Activated CD8-positive, alpha-beta T cell treated with anti-CD3 and anti-CD28 coated beads for 36 hours (primary cell): ENCODE measurements at regions not wholly inside any gene's neighbourhood (a gene's known extent, or its start where the extent isn't known, plus 50 kb on each side); places are given as distances from the start of the nearest gene placed in this dataset.
A peak's percentile ranks its signal among the peaks of the same experiment; 100 is the strongest.

Experiments
- ATAC-seq: fragments of 200-7000 bp; cut with Tn5 transposase; one replicate; pipeline ENCODE4 v1.10.0; 2021; ENCODE audit warnings: mild to moderate bottlenecking, moderate library complexity
- CTCF ChIA-PET: fragments of 350-600 bp; sonication (Branson Sonifier 250); formaldehyde crosslinking; loops from one replicate; lab custom pipeline; 2021; ENCODE audit warnings: antibody characterized with exemption; lab: Charles Lee
- POLR2A ChIA-PET: fragments of 350-600 bp; sonication (Branson Sonifier 250); formaldehyde crosslinking; loops from one replicate; lab custom pipeline; 2021; ENCODE audit warnings: antibody characterized with exemption; lab: Charles Lee
- DNase-seq: peaks from one replicate; pipeline ENCODE4 v3.0.0-alpha.2; 2020
- H3K27ac Mint-ChIP-seq: one replicate; pipeline ENCODE4 v1.8.0; 2021; ENCODE audit warnings: mild to moderate bottlenecking, mixed read lengths
- H3K27me3 Mint-ChIP-seq: one replicate; pipeline ENCODE4 v1.8.0; 2021; ENCODE audit warnings: mixed read lengths
- H3K36me3 Mint-ChIP-seq: one replicate; pipeline ENCODE4 v1.8.0; 2021; ENCODE audit warnings: low read depth, mixed read lengths
- H3K4me1 Mint-ChIP-seq: one replicate; pipeline ENCODE4 v1.8.0; 2021; ENCODE audit warnings: low read depth, mixed read lengths
- H3K4me3 Mint-ChIP-seq: one replicate; pipeline ENCODE4 v1.8.0; 2021; ENCODE audit warnings: mild to moderate bottlenecking, moderate library complexity, mixed read lengths
- H3K9me3 Mint-ChIP-seq: one replicate; pipeline ENCODE4 v1.8.0; 2021; ENCODE audit warnings: mixed read lengths
- CTCF ChIP-seq: fragments of 200-600 bp; IDR thresholded peaks from one replicate; pipeline ENCODE4 v1.8.0; 2022; ENCODE audit warnings: antibody characterized with exemption, mild to moderate bottlenecking
- intact Hi-C: fragments of 100-400 bp; cut with micrococcal nuclease; formaldehyde crosslinking; loops from one replicate; pipeline ENCODE4 v1.10.0; 2022

GRCh38 chr7:131026297-131027000 lies 292.4 kb upstream of the KLF14 start:
- ChIA-PET CTCF (interaction anchor here (0.8 to 1.5 kb wide), 3 partner anchors 8 to 44 kb away, joined by 3 to 8 read pairs (median 8); no protein-coding TSS in a partner anchor), POLR2A (interaction anchor here (0.9 to 1.5 kb wide), 6 partner anchors 8 to 87 kb away, joined by 3 read pairs; no protein-coding TSS in a partner anchor)
- Mint-ChIP-seq H3K27me3 (no peaks in the 10 kb centered on the region), H3K9me3 (peaks cover 25% of the 10 kb centered on the region), H3K4me3 (no peak overlapping the region), H3K36me3 (peaks cover 46% of the 10 kb centered on the region), H3K4me1 (peaks cover 81% of the 10 kb centered on the region), H3K27ac (peak overlapping the region; percentile 99)
- ATAC-seq (peak; percentile 31), DNase-seq (no peak)
- intact Hi-C loops = no loop called here
- TF ChIP-seq CTCF = no peak

GRCh38 chr7:131027287-131027773 lies 293.3 kb upstream of the KLF14 start:
- Mint-ChIP-seq H3K36me3 (peaks cover 45% of the 10 kb centered on the region), H3K4me3 (no peak overlapping the region), H3K4me1 (peaks cover 82% of the 10 kb centered on the region), H3K9me3 (peaks cover 24% of the 10 kb centered on the region), H3K27me3 (no peaks in the 10 kb centered on the region), H3K27ac (peak overlapping the region; percentile 99)
- ChIA-PET CTCF (interaction anchor here (1.0 to 1.6 kb wide), 3 partner anchors 9 to 45 kb away, joined by 3 to 12 read pairs (median 8); no protein-coding TSS in a partner anchor), POLR2A (interaction anchor here (0.6 to 5.6 kb wide), 13 partner anchors 9 to 320 kb away, joined by 3 to 50 read pairs (median 4); no protein-coding TSS in a partner anchor)
- no peak for TF ChIP-seq CTCF
- peak; percentile 65 for DNase-seq
- ATAC-seq = peak; percentile 15
- intact Hi-C loops = no loop called here

GRCh38 chr7:131028295-131028694 lies 294.3 kb upstream of the KLF14 start:
- Mint-ChIP-seq H3K27ac (peak overlapping the region; percentile 99), H3K36me3 (peaks cover 44% of the 10 kb centered on the region), H3K4me3 (no peak overlapping the region), H3K9me3 (peaks cover 20% of the 10 kb centered on the region), H3K27me3 (no peaks in the 10 kb centered on the region), H3K4me1 (peaks cover 85% of the 10 kb centered on the region)
- ATAC-seq = no peak
- POLR2A ChIA-PET = interaction anchor here (0.6 to 5.6 kb wide), 14 partner anchors 8 to 589 kb away, joined by 3 to 50 read pairs (median 4); no protein-coding TSS in a partner anchor
- intact Hi-C loops = no loop called here
- no peak for TF ChIP-seq CTCF
- CTCF ChIA-PET = interaction anchor here (0.6 to 1.6 kb wide), 4 partner anchors 12 to 132 kb away, joined by 3 to 12 read pairs (median 4); no protein-coding TSS in a partner anchor
- DNase-seq = no peak

GRCh38 chr7:131029002-131029401 lies 295.0 kb upstream of the KLF14 start:
- ChIA-PET CTCF (interaction anchor here (0.7 to 1.6 kb wide), 4 partner anchors 11 to 132 kb away, joined by 3 to 12 read pairs (median 4); no protein-coding TSS in a partner anchor), POLR2A (interaction anchor here (0.6 to 5.6 kb wide), 10 partner anchors 8 to 72 kb away, joined by 3 to 50 read pairs (median 6); no protein-coding TSS in a partner anchor)
- ATAC-seq = no peak
- intact Hi-C loops = no loop called here
- H3K36me3 Mint-ChIP-seq = peaks cover 43% of the 10 kb centered on the region
- no peaks in the 10 kb centered on the region for H3K27me3 Mint-ChIP-seq
- DNase-seq = no peak
- H3K4me1 Mint-ChIP-seq = peaks cover 87% of the 10 kb centered on the region
- H3K27ac Mint-ChIP-seq = peak overlapping the region; percentile 99
- no peak for TF ChIP-seq CTCF
- H3K9me3 Mint-ChIP-seq = peaks cover 15% of the 10 kb centered on the region
- no peak overlapping the region for H3K4me3 Mint-ChIP-seq
